SK-N-MC (cell line): ENCODE measurements at regions not wholly inside any gene's neighbourhood (a gene's known extent, or its start where the extent isn't known, plus 50 kb on each side); places are given as distances from the start of the nearest gene placed in this dataset.

Experiments used
- EZH2 ChIP-seq: fragments of 200-600 bp; sonication (generic); IDR thresholded peaks from one replicate; pipeline ENCODE4 v1.6.1; 2017; ENCODE audit warnings: antibody characterized with exemption
- FOXP2 ChIP-seq: optimal IDR thresholded peaks from 2 replicates; pipeline ENCODE3; 2011; ENCODE audit warnings: mild to moderate bottlenecking, moderate library complexity; ENCODE audit not compliant: insufficient read depth; ENCODE audit errors: extremely low read length, control extremely low read depth
- POLR2AphosphoS5 ChIP-seq: IDR thresholded peaks from 2 replicates; pipeline ENCODE4 v1.6.1; 2012; ENCODE audit warnings: mild to moderate bottlenecking, low read depth, low read length, borderline replicate concordance

DNA sequence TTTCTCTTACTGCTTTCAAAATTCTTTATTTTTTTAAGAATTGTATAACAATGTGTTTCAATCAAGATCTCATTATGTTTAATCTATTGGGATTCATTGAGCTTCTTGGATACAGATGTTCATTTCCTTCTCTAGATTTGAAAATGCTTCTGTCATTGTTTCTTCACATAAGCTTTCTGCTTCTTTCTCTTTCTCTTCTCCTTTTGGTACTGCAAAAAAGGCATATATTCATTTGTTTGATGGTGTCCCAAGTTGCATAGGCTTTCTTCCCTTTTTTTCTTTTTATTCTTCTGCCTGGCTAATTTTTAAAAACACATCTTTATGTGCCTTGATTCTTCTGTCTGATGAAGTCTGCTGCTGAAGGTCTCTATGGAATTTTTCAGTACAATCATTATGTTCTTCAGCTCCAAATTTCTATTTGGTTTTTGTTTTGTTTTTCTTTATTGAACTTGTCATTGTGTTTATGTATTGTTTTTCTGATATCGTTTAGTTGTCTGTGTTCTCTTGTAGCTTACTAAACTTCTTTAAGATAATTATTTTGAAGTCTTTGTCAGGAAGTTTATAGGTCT, 88.9 kb downstream of the DTWD1 start:
- no peak for TF ChIP-seq POLR2AphosphoS5
- no peak for TF ChIP-seq EZH2
- TF ChIP-seq FOXP2, result no peak
